Small intestine (tissue), 7 donors: ENCODE measurements at regions not wholly inside any gene's neighbourhood (a gene's known extent, or its start where the extent isn't known, plus 50 kb on each side); places are given as distances from the start of the nearest gene placed in this dataset.

Experiments
- DNase-seq, 2 donors: peaks; one replicate each; pipeline versions ENCODE4 v3.0.0 to v3.0.0-alpha.2; 2013
- FAIRE-seq: peaks from 2 replicates; lab custom pipeline; 2012; peaks lifted over from hg19 to GRCh38; lab: Jason Lieb, UNC
- H3K27ac ChIP-seq, 3 donors: one replicate each; pipeline ENCODE4 v1.5.1; 2013; ENCODE audit warnings: low read length in 2 of 3, mild to moderate bottlenecking in 2 of 3, control low read depth in 1 of 3, inconsistent platforms in 1 of 3, low read depth in 1 of 3, moderate library complexity in 1 of 3
- H3K27me3 ChIP-seq, 3 donors: one replicate each; pipeline ENCODE4 v1.6.1; 2013; ENCODE audit warnings: low read length in 3 of 3, inconsistent platforms in 1 of 3; ENCODE audit not compliant: control insufficient read depth in 3 of 3, insufficient read depth in 3 of 3
- H3K36me3 ChIP-seq, 3 donors: one replicate each; pipeline ENCODE4 v1.6.1; 2013; ENCODE audit warnings: low read length in 3 of 3, inconsistent platforms in 1 of 3, low read depth in 1 of 3, mild to moderate bottlenecking in 1 of 3, moderate library complexity in 1 of 3; ENCODE audit not compliant: control insufficient read depth in 3 of 3, insufficient read depth in 2 of 3
- H3K4me1 ChIP-seq, 3 donors: one replicate each; pipeline ENCODE4 v1.6.1; 2013; ENCODE audit warnings: low read length in 2 of 3, inconsistent platforms in 1 of 3, low read depth in 1 of 3, mild to moderate bottlenecking in 1 of 3, moderate library complexity in 1 of 3; ENCODE audit not compliant: control insufficient read depth in 3 of 3, insufficient read depth in 2 of 3
- H3K4me3 ChIP-seq, 3 donors: one replicate each; pipeline ENCODE4 v1.5.1; 2013; ENCODE audit warnings: low read length in 3 of 3, control low read depth in 1 of 3, inconsistent platforms in 1 of 3, low read depth in 1 of 3, mild to moderate bottlenecking in 1 of 3, moderate library complexity in 1 of 3
- H3K9me3 ChIP-seq, 2 donors: one replicate each; pipeline ENCODE4 v1.6.1; 2013; ENCODE audit warnings: low read depth in 1 of 2, low read length in 1 of 2; ENCODE audit not compliant: control insufficient read depth in 2 of 2, insufficient read depth in 1 of 2
- WGBS, 3 donors: extraction: QIAGEN DNeasy Blood & Tissue Kit; methylation state at CpG; one replicate each; pipeline ENCODE4 v1.1.7; 2013; 5-methylcytosine and 5-hydroxymethylcytosine counted together
- donor health status: healthy with polysubstance abuse.
- donor health status: control.
- donor health status: control.
- donor health status: Bipolar disorder and iron deficiency.
- donor health status: healthy.

- Histone ChIP-seq H3K27ac (no peak overlapping the region), H3K36me3 (no peaks in the 10 kb centered on the region), H3K4me3 (peak overlapping the region in 1 of 3 donors; percentile 2), H3K27me3 (peaks cover 0 to 1% (median 0%) of the 10 kb centered on the region in 3 donors), H3K4me1 (peaks cover 0 to 4% (median 0%) of the 10 kb centered on the region in 3 donors), H3K9me3 (no peaks in the 10 kb centered on the region)
- FAIRE-seq = no peak
- WGBS, 3 donors = 6 to 18% (median 9%) methylated on average over 5 of the region's 5 CpGs
- DNase-seq = peak in 1 of 2 donors; percentile 25
Measured at GRCh38 chr2:75416420-75417342, 144.1 kb downstream of the EVA1A start.

- Histone ChIP-seq H3K9me3 (no peaks in the 10 kb centered on the region), H3K36me3 (no peaks in the 10 kb centered on the region), H3K4me3 (no peak overlapping the region), H3K4me1 (peaks cover 0 to 4% (median 0%) of the 10 kb centered on the region in 3 donors), H3K27me3 (peaks cover 0 to 1% (median 0%) of the 10 kb centered on the region in 3 donors), H3K27ac (no peak overlapping the region)
- 69 to 79% (median 72%) methylated on average over 1 of the region's 1 CpG for WGBS, 3 donors
- no peak for DNase-seq
- no peak for FAIRE-seq
Measured at GRCh38 chr2:75415731-75416130, 145.0 kb downstream of the EVA1A start.

GRCh38 chr2:75415111-75415626 is 145.6 kb downstream of the EVA1A start:
- Histone ChIP-seq H3K27ac (no peak overlapping the region), H3K27me3 (peaks cover 0 to 1% (median 0%) of the 10 kb centered on the region in 3 donors), H3K4me1 (peaks cover 0 to 4% (median 0%) of the 10 kb centered on the region in 3 donors), H3K36me3 (no peaks in the 10 kb centered on the region), H3K4me3 (no peak overlapping the region), H3K9me3 (no peaks in the 10 kb centered on the region)
- DNase-seq (no peak), FAIRE-seq (no peak)
- 80 to 88% (median 82%) methylated on average over 4 of the region's 4 CpGs for WGBS, 3 donors

GRCh38 chr2:75411574-75411973 is 149.2 kb downstream of the EVA1A start:
- no peak for DNase-seq
- no peak for FAIRE-seq

GRCh38 chr2:75410702-75411101 is 150.0 kb downstream of the EVA1A start:
- DNase-seq (no peak), FAIRE-seq (no peak)
- no peak overlapping the region for H3K4me3 ChIP-seq
- H3K9me3 ChIP-seq = peaks cover 0 to 6% of the 10 kb centered on the region in 2 donors
- H3K36me3 ChIP-seq = no peaks in the 10 kb centered on the region
- H3K27ac ChIP-seq = no peak overlapping the region
- H3K4me1 ChIP-seq = no peaks in the 10 kb centered on the region
- H3K27me3 ChIP-seq = no peaks in the 10 kb centered on the region

More at GRCh38 chr2:75411574-75411973, 149.2 kb downstream of the EVA1A start:
- no peak overlapping the region for H3K4me3 ChIP-seq
- H3K27me3 ChIP-seq = no peaks in the 10 kb centered on the region
- peaks cover 0 to 6% of the 10 kb centered on the region in 2 donors for H3K9me3 ChIP-seq
- no peaks in the 10 kb centered on the region for H3K36me3 ChIP-seq
- peaks cover 0 to under 1% (median 0%) of the 10 kb centered on the region in 3 donors for H3K4me1 ChIP-seq
- no peak overlapping the region for H3K27ac ChIP-seq
- WGBS, 3 donors = 49 to 51% (median 50%) methylated on average over 2 of the region's 2 CpGs

GRCh38 chr2:75408771-75409170 is 152.0 kb downstream of the EVA1A start:
- no peak for DNase-seq
- Histone ChIP-seq H3K36me3 (no peaks in the 10 kb centered on the region), H3K9me3 (peaks cover 0 to 6% of the 10 kb centered on the region in 2 donors), H3K4me1 (no peaks in the 10 kb centered on the region), H3K27me3 (no peaks in the 10 kb centered on the region), H3K4me3 (no peak overlapping the region), H3K27ac (no peak overlapping the region)
- FAIRE-seq = no peak

- no peak overlapping the region for H3K27ac ChIP-seq
- H3K4me3 ChIP-seq = no peak overlapping the region
- H3K36me3 ChIP-seq = no peaks in the 10 kb centered on the region
- H3K27me3 ChIP-seq = no peaks in the 10 kb centered on the region
- 52 to 65% (median 52%) methylated on average over 3 of the region's 3 CpGs for WGBS, 3 donors
- H3K4me1 ChIP-seq = no peaks in the 10 kb centered on the region
- FAIRE-seq (no peak), DNase-seq (no peak)
- H3K9me3 ChIP-seq = peaks cover 0 to 6% of the 10 kb centered on the region in 2 donors
Measured at GRCh38 chr2:75407038-75407530, 153.7 kb downstream of the EVA1A start.

GRCh38 chr2:75406131-75406581 is 154.6 kb downstream of the EVA1A start:
- H3K4me1 ChIP-seq = no peaks in the 10 kb centered on the region
- peaks cover 0 to 6% of the 10 kb centered on the region in 2 donors for H3K9me3 ChIP-seq
- no peak overlapping the region for H3K27ac ChIP-seq
- H3K36me3 ChIP-seq = no peaks in the 10 kb centered on the region
- no peak overlapping the region for H3K4me3 ChIP-seq
- FAIRE-seq = no peak
- H3K27me3 ChIP-seq = no peaks in the 10 kb centered on the region
- 81 to 85% (median 81%) methylated on average over 1 of the region's 1 CpG for WGBS, 3 donors
- DNase-seq = no peak
